Body of pancreas (tissue), 4 donors: ENCODE measurements at regions not wholly inside any gene's neighbourhood (a gene's known extent, or its start where the extent isn't known, plus 50 kb on each side); places are given as distances from the start of the nearest gene placed in this dataset.

Experiments
- ATAC-seq: fragments of 150-250 bp; one replicate; pipeline ENCODE4 v1.9.1; 2016
- DNase-seq, 4 donors: peaks; one replicate each; pipeline ENCODE4 v3.0.0-alpha.2; 2019
- H3K27ac ChIP-seq, 4 donors: fragments of 200-600 bp; sonication (generic); 1 replicate in 3 of 4; 2 replicates in 1 of 4; pipeline versions ENCODE4 v1.5.1 to v1.6.1; 2016 to 2019; ENCODE audit warnings: mild to moderate bottlenecking in 1 of 4, mixed read lengths in 1 of 4, moderate library complexity in 1 of 4
- H3K27me3 ChIP-seq, 2 donors: fragments of 200-600 bp; sonication (generic); one replicate each; pipeline ENCODE4 v1.6.0; 2016; ENCODE audit warnings: mild to moderate bottlenecking in 1 of 2
- H3K36me3 ChIP-seq, 2 donors: fragments of 200-600 bp; sonication (generic); replicated peaks in 1 of 2; 2 replicates each; pipeline ENCODE4 v1.5.1; 2016; ENCODE audit warnings: low read depth in 2 of 2; ENCODE audit not compliant: insufficient read depth in 1 of 2
- H3K4me1 ChIP-seq: fragments of 200-600 bp; sonication (generic); one replicate; pipeline ENCODE4 v1.6.0; 2016
- H3K4me3 ChIP-seq, 2 donors: fragments of 200-600 bp; sonication (generic); 1 replicate in 1 of 2; 2 replicates in 1 of 2; pipeline ENCODE4 v1.5.1; 2016 to 2019
- H3K9me3 ChIP-seq, 3 donors: fragments of 200-600 bp; sonication (generic); 1 replicate in 2 of 3; 2 replicates in 1 of 3; pipeline ENCODE4 v1.5.1; 2016
- POLR2A ChIP-seq, 3 donors: fragments of 450-650 bp; IDR thresholded peaks; one replicate each; pipeline ENCODE4 v1.6.1; 2016; ENCODE audit warnings: antibody characterized with exemption in 3 of 3, mild to moderate bottlenecking in 2 of 3
- WGBS, 2 donors: methylation state at CpG; one replicate each; pipeline ENCODE4 v1.1.5; 2017; 5-methylcytosine and 5-hydroxymethylcytosine counted together
- intact Hi-C: fragments of 100-400 bp; cut with DNase I; formaldehyde crosslinking; loops from one replicate; pipeline ENCODE4 v1.15.1; 2023
- TF ChIP-seq, protein P1 (sequence below), 7 experiments: fragments of 450-650 bp in 4 of 7; fragments of 200-600 bp in 3 of 7; sonication (generic) in 3 of 7; IDR thresholded peaks; one replicate each; pipeline ENCODE4 v1.5.1; 2016 to 2019; ENCODE audit warnings: antibody characterized with exemption in 7 of 7

DNA sequence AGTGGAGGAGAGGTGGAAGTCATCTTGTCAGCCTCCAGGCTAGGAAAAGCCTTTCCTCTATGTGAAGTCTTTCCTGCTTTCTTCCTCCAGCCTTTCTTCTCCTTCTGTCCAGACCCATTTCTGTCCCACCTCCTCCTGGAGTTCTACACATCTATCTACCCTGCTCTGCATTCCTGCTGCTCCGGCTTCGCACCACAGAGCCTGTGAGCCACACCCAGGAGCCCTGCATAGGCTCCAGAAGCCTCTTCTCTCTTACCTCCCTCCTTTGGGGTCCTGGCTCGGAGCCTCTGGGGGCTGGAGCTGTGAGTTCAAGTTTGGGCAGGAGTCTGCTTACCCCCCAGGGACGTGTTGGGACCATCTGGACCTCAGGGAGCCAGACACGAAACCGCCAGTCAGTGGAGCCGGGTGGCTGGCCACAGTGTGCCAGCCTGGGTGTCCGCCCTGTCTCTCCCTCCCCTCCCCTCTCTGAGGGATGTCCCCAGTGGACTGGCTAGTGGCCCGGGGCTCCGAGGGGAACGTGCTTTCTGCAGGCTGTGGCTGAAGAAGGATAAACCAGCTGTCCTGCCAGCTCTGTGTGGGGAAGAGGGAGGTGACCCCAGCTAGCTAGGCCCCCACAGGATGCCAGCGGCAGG lies 99.2 kb downstream of the VEGFA start:
- intact Hi-C loops: no loop called here
- no peak for TF ChIP-seq POLR2A (IDR thresholded peaks at IDR 0.05)
- TF ChIP-seq, protein P1, sequence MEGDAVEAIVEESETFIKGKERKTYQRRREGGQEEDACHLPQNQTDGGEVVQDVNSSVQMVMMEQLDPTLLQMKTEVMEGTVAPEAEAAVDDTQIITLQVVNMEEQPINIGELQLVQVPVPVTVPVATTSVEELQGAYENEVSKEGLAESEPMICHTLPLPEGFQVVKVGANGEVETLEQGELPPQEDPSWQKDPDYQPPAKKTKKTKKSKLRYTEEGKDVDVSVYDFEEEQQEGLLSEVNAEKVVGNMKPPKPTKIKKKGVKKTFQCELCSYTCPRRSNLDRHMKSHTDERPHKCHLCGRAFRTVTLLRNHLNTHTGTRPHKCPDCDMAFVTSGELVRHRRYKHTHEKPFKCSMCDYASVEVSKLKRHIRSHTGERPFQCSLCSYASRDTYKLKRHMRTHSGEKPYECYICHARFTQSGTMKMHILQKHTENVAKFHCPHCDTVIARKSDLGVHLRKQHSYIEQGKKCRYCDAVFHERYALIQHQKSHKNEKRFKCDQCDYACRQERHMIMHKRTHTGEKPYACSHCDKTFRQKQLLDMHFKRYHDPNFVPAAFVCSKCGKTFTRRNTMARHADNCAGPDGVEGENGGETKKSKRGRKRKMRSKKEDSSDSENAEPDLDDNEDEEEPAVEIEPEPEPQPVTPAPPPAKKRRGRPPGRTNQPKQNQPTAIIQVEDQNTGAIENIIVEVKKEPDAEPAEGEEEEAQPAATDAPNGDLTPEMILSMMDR (IDR thresholded peaks at IDR 0.05): no peak
- DNase-seq (no peak), ATAC-seq (peak; percentile 35)
- peaks cover 13% of the 10 kb centered on the region for H3K4me1 ChIP-seq
- WGBS, 2 donors: 64 to 70% methylated on average over 7 to 12 of the region's 12 CpGs
- H3K9me3 ChIP-seq: no peaks in the 10 kb centered on the region
- H3K4me3 ChIP-seq: no peak overlapping the region
- no peaks in the 10 kb centered on the region for H3K27me3 ChIP-seq
- no peaks in the 10 kb centered on the region for H3K36me3 ChIP-seq
- peak overlapping the region in 1 of 4 donors; percentile 28 for H3K27ac ChIP-seq

DNA sequence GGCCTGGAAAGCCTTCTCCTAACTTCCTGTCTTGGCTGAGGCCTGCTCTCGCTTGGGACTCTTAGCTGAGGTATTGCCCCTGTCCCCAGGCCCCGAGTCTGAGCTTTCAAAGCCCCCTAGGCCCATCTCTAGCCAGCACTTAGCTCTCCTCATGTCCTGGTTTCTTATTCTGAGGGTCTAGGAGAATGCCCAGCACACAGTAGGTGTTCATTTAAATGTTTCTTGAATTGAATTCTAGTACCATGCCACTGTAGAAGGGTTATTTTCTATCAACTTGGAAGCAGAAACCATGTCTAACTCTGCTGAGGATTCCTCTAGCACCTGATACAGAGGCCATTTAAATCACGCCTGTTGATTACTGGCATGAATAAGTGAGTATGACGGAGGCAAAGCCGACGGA lies 98.5 kb downstream of the VEGFA start:
- H3K27ac ChIP-seq: no peak overlapping the region
- DNase-seq (no peak), ATAC-seq (no peak)
- no peaks in the 10 kb centered on the region for H3K27me3 ChIP-seq
- H3K4me3 ChIP-seq: no peak overlapping the region
- WGBS, 2 donors: 94 to 95% methylated on average over 6 of the region's 6 CpGs
- intact Hi-C loops: no loop called here
- TF ChIP-seq, protein P1 (IDR thresholded peaks at IDR 0.05): no peak
- no peaks in the 10 kb centered on the region for H3K9me3 ChIP-seq
- H3K4me1 ChIP-seq: peaks cover 8% of the 10 kb centered on the region
- H3K36me3 ChIP-seq: no peaks in the 10 kb centered on the region

DNA sequence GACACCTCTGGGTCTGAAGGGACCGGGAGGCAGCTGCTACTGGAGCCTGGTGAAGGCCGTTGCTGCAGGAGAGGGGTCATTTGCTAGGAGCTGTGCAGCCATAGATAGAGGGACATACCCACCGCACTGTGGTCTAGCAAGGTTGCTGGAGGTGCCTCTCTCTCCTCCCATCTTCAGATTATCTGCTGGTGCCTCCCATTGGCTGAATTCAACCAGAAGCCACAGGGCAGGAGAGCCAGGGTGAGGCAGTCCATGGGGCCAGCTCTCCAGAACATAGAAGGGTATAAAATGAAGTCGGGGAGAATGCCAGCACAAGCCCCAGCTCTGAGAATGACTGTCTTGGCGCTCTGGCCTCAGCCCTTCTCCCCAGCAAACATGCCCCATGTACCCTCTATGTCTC lies 98.0 kb downstream of the VEGFA start:
- H3K36me3 ChIP-seq: no peaks in the 10 kb centered on the region
- intact Hi-C loops: no loop called here
- no peak for DNase-seq
- TF ChIP-seq, protein P1 (IDR thresholded peaks at IDR 0.05): no peak
- no peak for TF ChIP-seq POLR2A (IDR thresholded peaks at IDR 0.05)
- H3K27me3 ChIP-seq: no peaks in the 10 kb centered on the region
- H3K27ac ChIP-seq: no peak overlapping the region
- ATAC-seq: no peak
- H3K9me3 ChIP-seq: no peaks in the 10 kb centered on the region
- WGBS, 2 donors: 94 to 96% methylated on average over 5 of the region's 5 CpGs
- H3K4me1 ChIP-seq: peaks cover 8% of the 10 kb centered on the region
- H3K4me3 ChIP-seq: no peak overlapping the region

DNA sequence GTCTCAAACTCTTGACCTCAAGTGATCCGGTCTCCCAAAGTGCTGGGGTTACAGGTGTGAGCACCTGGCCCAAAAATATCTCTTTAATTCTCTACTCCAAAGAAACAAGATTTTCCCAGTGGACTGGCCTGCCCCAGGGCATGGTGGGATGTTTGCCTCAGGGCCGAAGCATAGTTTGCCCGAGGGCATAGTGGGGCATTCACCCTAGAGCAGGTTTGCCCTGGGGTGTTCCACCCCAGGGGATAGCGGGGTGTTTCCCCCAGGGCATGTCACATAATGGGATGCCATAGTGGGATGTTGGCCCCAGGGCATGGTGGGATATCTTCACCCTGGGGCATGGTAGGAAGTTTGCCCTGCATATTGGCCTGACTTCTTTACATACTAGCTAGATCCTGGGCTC lies 97.2 kb downstream of the VEGFA start:
- intact Hi-C loops: no loop called here
- H3K4me1 ChIP-seq: peaks cover 8% of the 10 kb centered on the region

More for the DNA sequence above, 97.2 kb downstream of the VEGFA start:
- DNase-seq: no peak
- Histone ChIP-seq H3K27ac (no peak overlapping the region), H3K36me3 (no peaks in the 10 kb centered on the region), H3K27me3 (no peaks in the 10 kb centered on the region), H3K4me3 (no peak overlapping the region), H3K9me3 (no peaks in the 10 kb centered on the region)
- ATAC-seq: no peak
- no peak for TF ChIP-seq POLR2A (IDR thresholded peaks at IDR 0.05)
- TF ChIP-seq, protein P1 (IDR thresholded peaks at IDR 0.05): no peak
- 91 to 93% methylated on average over 3 to 4 of the region's 4 CpGs for WGBS, 2 donors
